GM23248 (cell line): ENCODE measurements at regions not wholly inside any gene's neighbourhood (a gene's known extent, or its start where the extent isn't known, plus 50 kb on each side); places are given as distances from the start of the nearest gene placed in this dataset.

ENCODE experiments used
- DNase-seq: peaks from one replicate; pipeline ENCODE4 v3.0.0-alpha.2; 2015
- H2AFZ ChIP-seq: fragments of 200-600 bp; sonication (generic); 2 replicates; pipeline ENCODE4 v1.6.1; 2016; ENCODE audit warnings: antibody characterized with exemption
- H3F3A ChIP-seq: fragments of 200-600 bp; sonication (generic); 2 replicates; pipeline ENCODE4 v1.6.1; 2016; ENCODE audit warnings: mild to moderate bottlenecking, antibody characterized with exemption, mixed run types; ENCODE audit not compliant: insufficient read depth
- H3K27ac ChIP-seq: fragments of 200-600 bp; sonication (generic); 2 replicates; pipeline ENCODE4 v1.5.1; 2016; ENCODE audit warnings: mild to moderate bottlenecking
- H3K27me3 ChIP-seq: fragments of 200-600 bp; sonication (generic); replicated peaks from 2 replicates; pipeline ENCODE4 v1.6.1; 2016; ENCODE audit warnings: mild to moderate bottlenecking; ENCODE audit not compliant: insufficient read depth
- H3K36me3 ChIP-seq: fragments of 200-600 bp; sonication (generic); 2 replicates; pipeline ENCODE4 v1.6.1; 2016; ENCODE audit warnings: low read depth, mild to moderate bottlenecking
- H3K4me1 ChIP-seq: fragments of 200-600 bp; sonication (generic); 2 replicates; pipeline ENCODE4 v1.6.1; 2016; ENCODE audit warnings: mild to moderate bottlenecking; ENCODE audit not compliant: insufficient read depth
- H3K4me2 ChIP-seq: fragments of 200-600 bp; sonication (generic); one replicate; pipeline ENCODE4 v1.6.1; 2016; ENCODE audit warnings: mild to moderate bottlenecking; ENCODE audit not compliant: unreplicated experiment
- H3K4me3 ChIP-seq: fragments of 200-600 bp; sonication (generic); 2 replicates; pipeline ENCODE4 v1.5.1; 2016; ENCODE audit warnings: mild to moderate bottlenecking
- H3K79me2 ChIP-seq: fragments of 200-600 bp; sonication (generic); 2 replicates; pipeline ENCODE4 v1.6.1; 2016; ENCODE audit warnings: mild to moderate bottlenecking; ENCODE audit not compliant: insufficient read depth
- H3K9ac ChIP-seq: fragments of 200-600 bp; sonication (generic); 2 replicates; pipeline ENCODE4 v1.6.1; 2016; ENCODE audit warnings: mild to moderate bottlenecking
- H3K9me2 ChIP-seq: fragments of 200-600 bp; sonication (generic); 2 replicates; pipeline ENCODE4 v1.6.1; 2016; ENCODE audit warnings: mixed run types, mild to moderate bottlenecking, moderate library complexity; ENCODE audit not compliant: insufficient read depth
- H3K9me3 ChIP-seq: fragments of 200-600 bp; sonication (generic); one replicate; pipeline ENCODE4 v1.6.1; 2017; ENCODE audit warnings: low read depth
- H4K20me1 ChIP-seq: fragments of 200-600 bp; sonication (generic); 2 replicates; pipeline ENCODE4 v1.6.0; 2016; ENCODE audit not compliant: insufficient read depth
- EZH2 ChIP-seq: fragments of 200-600 bp; sonication (generic); IDR thresholded peaks from 2 replicates; pipeline ENCODE4 v1.6.1; 2018; ENCODE audit warnings: antibody characterized with exemption, mild to moderate bottlenecking; ENCODE audit not compliant: insufficient read depth, poor library complexity, severe bottlenecking
- EZH2phosphoT487 ChIP-seq: fragments of 200-600 bp; sonication (generic); IDR thresholded peaks from 2 replicates; pipeline ENCODE4 v1.6.1; 2018; ENCODE audit warnings: antibody characterized with exemption, moderate library complexity, mild to moderate bottlenecking, low read depth; ENCODE audit not compliant: insufficient read depth
- WGBS, 2 experiments: methylation state at CpG; one replicate each; pipeline ENCODE4 v1.1.6; 2015 to 2017; ENCODE audit warnings: low lambda C conversion rate in 2 of 2, low coverage in 1 of 2; ENCODE audit errors: missing lambda C conversion rate in 2 of 2; 5-methylcytosine and 5-hydroxymethylcytosine counted together
- in situ Hi-C: fragments of 300-500 bp; cut with MboI; formaldehyde crosslinking; loops from 2 replicates; pipeline ENCODE4 v1.15.0; 2020

- Histone ChIP-seq H3K79me2 (no peaks in the 10 kb centered on the region), H3F3A (no peaks in the 10 kb centered on the region), H3K9me3 (no peaks in the 10 kb centered on the region), H3K9me2 (no peaks in the 10 kb centered on the region), H3K36me3 (no peaks in the 10 kb centered on the region), H3K4me2 (no peak overlapping the region), H3K9ac (no peak overlapping the region), H3K27ac (no peak overlapping the region), H2AFZ (no peak overlapping the region), H3K27me3 (no peaks in the 10 kb centered on the region), H4K20me1 (no peaks in the 10 kb centered on the region), H3K4me1 (no peaks in the 10 kb centered on the region), H3K4me3 (no peak overlapping the region)
- in situ Hi-C loops: no loop called here
- WGBS, 2 experiments: 36 to 41% methylated on average over 11 of the region's 11 CpGs
- TF ChIP-seq EZH2phosphoT487 (no peak), EZH2 (no peak)
- DNase-seq: no peak
Measured at GRCh38 chr3:66889750-66890494, 108.2 kb upstream of the KBTBD8 start.

- Histone ChIP-seq H3K4me1 (no peaks in the 10 kb centered on the region), H2AFZ (no peak overlapping the region), H3K27ac (no peak overlapping the region), H3K9ac (no peak overlapping the region), H3K9me3 (no peaks in the 10 kb centered on the region), H3K27me3 (no peaks in the 10 kb centered on the region), H3K79me2 (no peaks in the 10 kb centered on the region), H3K36me3 (no peaks in the 10 kb centered on the region), H3K4me3 (no peak overlapping the region), H3F3A (no peaks in the 10 kb centered on the region), H3K9me2 (no peaks in the 10 kb centered on the region), H3K4me2 (no peak overlapping the region), H4K20me1 (no peaks in the 10 kb centered on the region; the same call in 1 of the 2 replicates)
- 28 to 36% methylated on average over 6 of the region's 6 CpGs for WGBS, 2 experiments
- no peak for DNase-seq
- TF ChIP-seq EZH2 (no peak), EZH2phosphoT487 (no peak)
- in situ Hi-C loops: no loop called here
Measured at GRCh38 chr3:66898155-66898554, 100.0 kb upstream of the KBTBD8 start.

DNA sequence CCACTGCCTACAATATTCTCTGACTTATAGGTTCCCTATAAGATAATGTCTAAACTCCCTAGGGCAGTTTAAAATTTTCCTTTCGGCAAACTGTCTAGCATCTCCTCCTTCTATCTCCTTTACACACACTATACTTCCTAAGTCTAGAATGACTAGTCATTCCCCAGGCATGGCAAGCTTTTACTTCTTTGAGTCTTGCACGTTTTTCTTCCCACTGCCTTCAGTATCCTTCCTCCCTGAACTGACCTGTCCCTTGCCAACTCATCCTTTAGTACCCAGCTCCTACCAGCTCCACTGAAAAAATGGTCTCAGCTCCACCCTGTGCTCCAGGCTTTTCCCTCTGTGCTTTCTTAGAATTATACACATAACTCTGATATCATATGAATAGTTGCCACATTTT lies 93.8 kb upstream of the KBTBD8 start:
- Histone ChIP-seq H3K9ac (no peak overlapping the region), H4K20me1 (no peaks in the 10 kb centered on the region), H3K27ac (no peak overlapping the region), H2AFZ (no peak overlapping the region), H3K4me2 (no peak overlapping the region), H3K9me2 (no peaks in the 10 kb centered on the region), H3K4me3 (no peak overlapping the region), H3K27me3 (no peaks in the 10 kb centered on the region; the same call in 1 of the 2 replicates), H3K79me2 (no peaks in the 10 kb centered on the region), H3K4me1 (no peaks in the 10 kb centered on the region), H3K9me3 (no peaks in the 10 kb centered on the region), H3K36me3 (no peaks in the 10 kb centered on the region), H3F3A (no peaks in the 10 kb centered on the region)
- no peak for DNase-seq
- no peak for TF ChIP-seq EZH2phosphoT487
- no peak for TF ChIP-seq EZH2
- 11% methylated on average over 2 of the region's 2 CpGs for WGBS, 2 experiments
- in situ Hi-C loops: no loop called here

DNA sequence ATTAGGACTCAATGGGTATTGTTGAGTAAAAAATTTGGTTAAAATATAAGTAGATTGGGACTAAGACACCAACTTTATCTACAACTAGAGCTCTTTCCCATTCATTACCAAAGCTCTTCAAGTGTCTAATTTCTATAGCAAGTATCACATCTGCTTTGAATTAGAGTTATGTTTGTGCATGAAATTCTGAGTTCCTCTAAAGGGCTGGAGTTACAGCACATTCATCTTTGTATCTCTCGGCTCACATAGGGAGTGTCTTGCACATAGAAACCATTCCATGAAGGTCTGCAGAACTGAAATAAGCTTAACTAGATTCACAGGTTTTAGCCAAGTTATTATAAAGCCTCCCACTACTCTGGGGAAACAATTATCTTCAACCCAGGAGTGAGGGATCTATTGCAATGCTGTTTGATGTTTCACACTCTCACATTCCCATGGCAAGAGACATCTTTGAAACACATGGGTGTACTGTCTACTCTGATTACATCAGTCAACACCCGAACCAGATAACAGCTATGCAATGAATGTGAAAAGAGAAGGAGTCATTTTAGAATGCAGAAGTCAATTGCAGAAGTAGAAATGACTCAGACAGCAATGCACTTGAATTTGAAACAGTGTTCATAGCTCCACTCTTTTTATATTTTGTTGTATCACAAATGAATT lies 93.1 kb upstream of the KBTBD8 start:
- Histone ChIP-seq H3K9me2 (no peaks in the 10 kb centered on the region), H3K9me3 (no peaks in the 10 kb centered on the region), H3K4me1 (no peaks in the 10 kb centered on the region), H3K4me2 (no peak overlapping the region), H3F3A (no peaks in the 10 kb centered on the region), H3K4me3 (no peak overlapping the region), H3K36me3 (no peaks in the 10 kb centered on the region), H3K27me3 (no peaks in the 10 kb centered on the region; the same call in 1 of the 2 replicates), H3K9ac (no peak overlapping the region), H3K79me2 (no peaks in the 10 kb centered on the region), H3K27ac (no peak overlapping the region), H2AFZ (no peak overlapping the region), H4K20me1 (no peaks in the 10 kb centered on the region)
- DNase-seq: no peak
- TF ChIP-seq EZH2 (no peak), EZH2phosphoT487 (no peak)
- 0 to 2% methylated on average over 2 of the region's 2 CpGs for WGBS, 2 experiments
- in situ Hi-C loops: no loop called here
